NCI-H2196 treated with DMSO at 0.1 percent for 48 hours (cell line): ENCODE measurements at regions not wholly inside any gene's neighbourhood (a gene's known extent, or its start where the extent isn't known, plus 50 kb on each side); places are given as distances from the start of the nearest gene placed in this dataset.
"Not testable (repeated sequence)": the region's sequence is repeated elsewhere in the genome, so short reads cannot be mapped to it uniquely, and the experiment has no call there.

Source experiments
- DNase-seq: peaks from one replicate; lab custom pipeline; 2025; ENCODE audit not compliant: unreplicated experiment; lab: John Stamatoyannopoulos, UW

- DNase-seq = not testable (repeated sequence)
Observed at GRCh38 chr13:90348477-90349136, 998.9 kb upstream of the MIR17HG start.

- DNase-seq = no peak
Observed at GRCh38 chr13:90352763-90353162, 994.7 kb upstream of the MIR17HG start.

DNA sequence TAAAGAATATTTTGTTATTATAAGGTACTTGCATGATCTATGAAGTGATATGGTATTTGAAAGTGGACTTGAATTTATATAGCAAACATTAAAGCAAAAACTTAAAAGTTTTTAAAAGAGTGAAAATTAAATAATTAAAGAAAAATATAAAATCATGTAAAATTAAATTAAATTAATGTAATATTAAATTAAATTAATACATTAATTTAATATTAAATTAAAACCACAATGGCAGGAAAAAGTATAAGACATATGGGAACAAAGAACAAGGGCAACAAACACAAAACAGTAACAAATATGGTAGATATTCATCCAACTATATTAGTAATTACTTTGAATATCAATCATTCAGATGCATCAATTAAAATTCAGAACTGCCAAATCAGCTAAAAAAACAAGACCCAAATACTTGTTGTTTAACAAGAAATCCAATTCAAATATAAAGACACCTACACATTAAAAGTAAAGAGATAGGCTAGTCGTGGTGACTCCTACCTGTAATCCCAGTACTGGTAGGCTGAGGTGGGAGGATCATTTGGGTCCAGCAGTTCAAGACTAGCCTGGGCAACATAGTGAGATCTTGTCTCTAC, 992.2 kb upstream of the MIR17HG start:
- no peak for DNase-seq

DNA sequence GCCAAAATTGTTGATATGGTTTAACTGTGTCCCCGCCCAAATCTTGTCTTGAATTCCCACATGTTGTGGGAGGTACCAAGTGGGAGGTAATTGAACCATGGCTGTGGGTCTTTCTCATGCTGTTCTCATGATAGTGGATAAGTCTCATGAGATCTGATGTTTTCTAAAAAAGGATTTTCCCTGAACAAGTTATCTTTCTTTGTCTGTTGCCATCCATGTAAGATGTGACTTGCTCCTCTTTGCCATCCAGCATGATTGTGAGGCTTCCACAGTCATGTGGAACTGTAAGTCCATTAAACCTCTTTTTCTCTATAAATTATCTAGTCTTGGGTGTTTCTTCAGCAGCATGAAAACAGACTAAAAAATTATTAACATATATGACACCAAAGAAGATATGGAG, 986.7 kb upstream of the MIR17HG start:
- no peak for DNase-seq

DNA sequence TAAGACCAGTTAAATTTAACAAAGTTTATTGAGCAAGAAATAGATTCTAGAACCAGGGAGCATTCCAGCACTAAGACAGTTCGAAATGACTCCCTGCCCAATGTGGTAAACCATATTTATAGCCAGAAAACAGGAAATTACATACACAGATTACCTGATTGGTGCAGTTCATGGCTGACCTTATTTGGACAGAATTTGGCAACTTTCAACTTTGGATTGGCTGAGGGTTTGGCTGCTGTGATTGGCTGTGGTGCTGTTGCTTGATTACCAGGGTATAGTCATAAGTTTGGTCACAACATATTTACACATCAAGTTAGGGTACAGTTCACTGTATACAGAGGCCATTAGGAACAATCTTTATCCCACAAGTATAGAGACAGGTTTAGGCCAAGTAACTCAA, 984.8 kb upstream of the MIR17HG start:
- DNase-seq = no peak

DNA sequence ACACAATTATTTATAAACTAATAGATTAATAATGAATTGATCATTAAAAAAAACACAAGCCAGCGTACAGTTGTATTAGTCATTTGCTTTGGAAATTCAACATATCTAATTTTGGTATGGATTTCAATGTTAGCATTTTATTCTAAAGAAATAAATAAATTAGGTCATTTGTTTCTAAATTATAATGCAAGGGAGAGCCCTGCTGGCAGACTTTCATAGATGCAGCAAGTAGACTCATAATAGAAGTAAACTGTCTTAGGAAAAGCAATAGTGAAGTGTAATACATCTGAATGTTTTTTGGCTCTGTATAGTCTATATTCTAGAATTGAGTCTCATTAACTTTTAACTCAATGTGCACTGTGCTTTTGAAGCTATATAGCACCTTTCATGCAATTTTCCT, 982.4 kb upstream of the MIR17HG start:
- DNase-seq = no peak

DNA sequence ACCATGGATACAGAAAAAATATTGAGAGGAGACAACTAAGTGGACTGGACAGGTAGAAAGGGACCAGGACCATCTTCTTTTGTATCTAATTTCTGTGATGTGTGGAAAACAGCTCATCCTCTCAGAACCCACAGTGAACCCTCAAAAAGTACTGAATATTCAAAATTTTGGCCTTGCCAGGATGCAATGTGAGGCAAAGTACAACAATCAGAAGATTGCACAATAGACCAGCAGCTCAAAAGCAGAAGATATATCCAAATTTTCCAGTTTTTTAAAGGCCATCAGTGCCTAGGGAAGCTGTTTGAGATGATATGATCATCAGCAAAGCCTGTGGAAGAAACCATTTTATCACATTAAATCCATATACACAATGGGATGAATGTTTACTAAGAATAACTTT, 973.3 kb upstream of the MIR17HG start:
- DNase-seq = no peak

- no peak for DNase-seq
Observed at GRCh38 chr13:90375851-90376250, 971.6 kb upstream of the MIR17HG start.

DNA sequence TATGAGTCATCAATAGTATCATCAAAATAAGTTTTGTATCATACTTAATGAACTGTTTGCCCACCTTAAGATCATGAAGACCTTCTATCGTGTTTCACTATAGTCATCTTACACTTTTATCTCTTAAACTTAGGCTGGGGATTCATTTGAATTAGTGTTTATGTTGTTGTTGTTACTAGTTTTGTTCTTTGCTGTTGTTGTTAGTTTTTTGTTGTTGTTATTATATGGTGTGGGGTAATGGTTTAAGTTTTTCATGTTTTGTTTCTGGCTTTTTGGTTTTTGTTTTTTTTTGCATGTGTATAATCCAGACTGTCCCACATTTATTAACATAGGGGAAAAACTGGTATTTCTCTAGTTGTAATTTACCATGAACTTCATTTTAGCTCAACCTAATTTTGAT, 965.1 kb upstream of the MIR17HG start:
- no peak for DNase-seq

GRCh38 chr13:90385781-90386489, 961.6 kb upstream of the MIR17HG start:
- no peak for DNase-seq

GRCh38 chr13:90388887-90389452, 958.5 kb upstream of the MIR17HG start:
- no peak for DNase-seq

GRCh38 chr13:90389537-90389936, 958.0 kb upstream of the MIR17HG start:
- DNase-seq = no peak

DNA sequence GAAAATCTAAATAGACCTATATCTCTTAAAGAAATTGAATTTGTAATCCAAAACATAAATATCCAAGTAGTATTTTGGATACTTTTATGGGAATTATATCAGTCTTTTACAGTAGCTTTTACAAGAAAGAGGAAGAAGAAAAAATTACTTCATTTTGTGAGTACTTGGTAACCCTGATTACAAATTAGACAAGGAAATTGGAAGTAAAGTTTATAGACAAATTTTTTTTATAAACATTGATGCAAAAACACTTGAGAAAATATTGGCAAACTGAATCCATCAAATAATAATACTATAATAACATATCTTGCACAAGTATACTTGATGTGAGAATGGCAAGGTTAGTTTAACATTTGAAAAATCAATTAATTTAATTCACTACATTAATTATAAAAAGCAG, 954.1 kb upstream of the MIR17HG start:
- DNase-seq = no peak

DNA sequence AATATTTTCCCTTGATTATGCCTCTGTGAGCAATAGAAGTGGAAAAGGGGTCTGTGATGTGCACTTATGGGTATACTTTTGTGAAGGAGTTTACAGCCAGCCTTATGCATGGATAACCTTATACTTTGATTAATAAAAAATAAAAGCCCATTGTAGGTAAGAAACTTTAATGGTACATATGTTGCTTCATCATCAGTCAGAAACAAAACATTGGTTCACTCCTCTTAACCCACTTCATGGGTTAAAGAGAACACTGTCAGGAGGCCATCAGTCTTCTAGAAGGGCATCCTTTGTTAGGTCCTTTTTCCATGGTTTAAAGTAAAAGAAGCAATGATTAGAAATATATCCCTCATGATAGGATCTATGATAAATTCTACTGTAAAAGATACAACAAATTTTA, 952.1 kb upstream of the MIR17HG start:
- DNase-seq = no peak

- DNase-seq = no peak
Observed at GRCh38 chr13:90395846-90396245, 951.6 kb upstream of the MIR17HG start.

DNA sequence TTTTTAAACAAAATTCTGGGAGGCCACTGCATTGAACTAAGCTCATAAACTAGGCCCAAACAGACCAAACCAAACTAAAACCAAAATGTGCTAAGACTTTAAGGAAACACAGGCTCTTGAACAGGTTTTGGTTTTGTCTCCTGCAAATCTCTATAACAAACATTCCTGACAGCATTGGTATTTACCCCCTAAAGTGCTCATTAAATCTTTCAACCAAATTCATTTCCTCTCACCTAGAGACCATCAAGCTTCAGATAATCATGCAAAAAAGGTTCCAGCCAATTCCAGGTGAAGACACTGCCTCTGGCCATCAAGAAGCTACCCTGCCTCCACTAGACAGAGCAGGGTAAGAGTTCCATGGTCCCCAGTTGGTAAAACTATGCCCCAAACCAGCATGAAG, 951.2 kb upstream of the MIR17HG start:
- no peak for DNase-seq

DNA sequence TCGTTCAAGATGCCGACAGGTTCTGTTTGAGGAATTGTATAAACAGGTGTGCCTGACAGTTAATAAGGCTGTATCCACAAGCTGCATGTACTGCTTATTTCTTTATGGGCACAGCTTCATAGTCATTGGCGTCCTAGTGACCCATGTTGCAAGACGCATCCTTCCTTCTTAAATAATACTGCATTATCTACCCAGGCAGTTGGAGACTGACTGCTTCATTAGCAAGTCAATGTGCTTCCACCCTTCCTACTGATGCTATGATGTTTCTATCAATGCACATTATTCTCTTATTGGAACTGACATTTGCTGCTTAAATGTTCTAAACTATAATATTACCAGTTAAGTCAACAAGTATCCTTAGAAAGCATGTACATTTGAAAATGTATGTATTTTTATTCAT, 950.0 kb upstream of the MIR17HG start:
- no peak for DNase-seq

- DNase-seq = no peak
Observed at GRCh38 chr13:90400372-90400771, 947.1 kb upstream of the MIR17HG start.

GRCh38 chr13:90401150-90401549, 946.3 kb upstream of the MIR17HG start:
- DNase-seq = no peak

DNA sequence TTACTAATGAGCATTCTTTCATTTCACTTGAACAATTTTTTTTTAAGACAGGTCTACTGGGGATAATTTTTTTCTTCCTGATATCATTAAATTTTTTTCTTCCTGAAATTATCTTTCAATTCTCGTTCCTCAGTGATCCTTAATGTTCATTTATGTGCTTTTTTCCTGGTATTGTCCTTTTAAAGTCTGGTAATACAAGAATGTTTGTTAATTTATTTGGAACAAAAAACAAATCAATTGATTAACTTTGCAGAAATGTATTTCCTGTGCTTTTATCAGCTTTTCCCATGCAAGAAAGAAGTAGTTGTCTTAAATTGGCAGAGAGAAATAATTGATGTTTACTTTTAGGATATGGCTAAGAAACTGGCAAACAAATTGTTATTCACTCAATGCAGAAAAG, 945.4 kb upstream of the MIR17HG start:
- no peak for DNase-seq

DNA sequence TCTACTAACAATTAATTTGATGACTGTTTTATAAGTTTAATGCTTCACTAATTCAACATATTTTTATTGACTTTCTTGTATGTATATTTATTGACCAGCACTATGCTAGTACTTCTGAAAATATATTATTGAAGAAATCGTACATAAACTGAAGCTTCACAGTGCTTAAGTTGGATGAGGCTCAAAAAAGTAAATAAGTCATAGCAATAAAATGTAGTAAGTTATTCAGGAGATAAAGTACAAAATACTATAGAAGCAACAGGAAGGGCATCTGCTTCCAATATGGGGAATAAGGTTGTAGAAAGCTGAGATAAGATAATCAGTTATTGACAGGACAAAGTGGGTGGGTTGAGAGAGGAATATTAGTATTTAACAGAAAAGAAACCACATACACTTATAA, 944.9 kb upstream of the MIR17HG start:
- DNase-seq = no peak
